ENCODE measurements at regions not wholly inside any gene's neighbourhood (a gene's known extent, or its start where the extent isn't known, plus 50 kb on each side); places are given as distances from the start of the nearest gene placed in this dataset.

GRCh38 chr5:124056991-124057723 lies 545.2 kb downstream of the CSNK1G3 start:
- TF ChIP-seq POLR2A (IDR thresholded peaks at IDR 0.05) (no peak), CTCF (IDR thresholded peaks at IDR 0.05) (no peak)

Measured in uterus (tissue), 2 donors.